ENCODE measurements at regions not wholly inside any gene's neighbourhood (a gene's known extent, or its start where the extent isn't known, plus 50 kb on each side); places are given as distances from the start of the nearest gene placed in this dataset.

- TF ChIP-seq ZNF600 (tag by site-specific recombination; IDR thresholded peaks at IDR 0.05) (no peak), KLF9 (tag by site-specific recombination; IDR thresholded peaks at IDR 0.05; ENCODE audit: low read depth) (no peak), ZBTB10 (tag by site-specific recombination; IDR thresholded peaks at IDR 0.05) (no peak), ZSCAN5A (tag by site-specific recombination; IDR thresholded peaks at IDR 0.05) (no peak), ZBTB49 (tag by site-specific recombination; IDR thresholded peaks at IDR 0.05; ENCODE audit: low read depth) (no peak), ZNF626 (tag by site-specific recombination; IDR thresholded peaks at IDR 0.05) (no peak), REST (tag by site-specific recombination; IDR thresholded peaks at IDR 0.05) (no peak), ZNF785 (tag by site-specific recombination; IDR thresholded peaks at IDR 0.05) (no peak), ZNF155 (tag by site-specific recombination; IDR thresholded peaks at IDR 0.05) (no peak)
Measured at GRCh38 chr3:162278834-162279233, 782.2 kb downstream of the OTOL1 start.
